ENCODE measurements at regions not wholly inside any gene's neighbourhood (a gene's known extent, or its start where the extent isn't known, plus 50 kb on each side); places are given as distances from the start of the nearest gene placed in this dataset.

DNA sequence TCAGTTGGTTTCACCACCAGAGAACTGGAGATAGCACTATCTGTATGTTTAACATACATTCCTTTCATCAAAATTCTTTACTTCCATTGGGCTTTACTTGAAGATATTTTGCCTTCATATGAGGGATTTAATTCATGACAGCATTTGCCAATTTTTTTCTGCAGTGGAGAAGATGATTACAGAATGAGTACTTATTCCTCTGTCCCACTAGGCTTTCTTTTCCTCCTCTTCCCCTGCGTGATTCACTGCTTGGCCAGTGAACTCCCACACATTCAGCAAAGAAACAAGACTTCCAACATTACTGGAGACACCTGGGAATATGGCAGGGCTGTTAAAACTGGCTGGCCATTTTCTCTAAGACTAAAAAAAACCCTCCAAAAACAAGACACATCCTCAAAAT lies 425.8 kb upstream of the KCNH7 start:
- FAIRE-seq = no peak

DNA sequence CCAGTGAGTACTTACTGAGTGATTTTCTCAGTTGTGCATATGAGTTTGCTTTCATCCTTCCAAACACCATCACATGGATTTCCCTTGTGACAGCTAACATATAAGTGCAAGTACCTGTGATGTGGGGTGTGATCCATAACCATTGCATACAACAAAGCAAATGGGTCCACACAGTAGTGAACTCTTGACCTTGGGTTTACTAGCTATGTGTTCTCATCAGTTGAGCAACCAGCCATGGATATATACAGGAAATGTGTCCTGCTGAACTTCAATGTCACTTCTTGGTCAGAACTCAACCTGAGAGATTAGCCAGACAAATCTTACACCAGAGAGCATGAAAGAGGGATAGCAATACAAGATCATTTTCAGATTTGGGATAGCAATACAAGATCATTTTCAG lies 420.9 kb upstream of the KCNH7 start:
- no peak for FAIRE-seq

DNA sequence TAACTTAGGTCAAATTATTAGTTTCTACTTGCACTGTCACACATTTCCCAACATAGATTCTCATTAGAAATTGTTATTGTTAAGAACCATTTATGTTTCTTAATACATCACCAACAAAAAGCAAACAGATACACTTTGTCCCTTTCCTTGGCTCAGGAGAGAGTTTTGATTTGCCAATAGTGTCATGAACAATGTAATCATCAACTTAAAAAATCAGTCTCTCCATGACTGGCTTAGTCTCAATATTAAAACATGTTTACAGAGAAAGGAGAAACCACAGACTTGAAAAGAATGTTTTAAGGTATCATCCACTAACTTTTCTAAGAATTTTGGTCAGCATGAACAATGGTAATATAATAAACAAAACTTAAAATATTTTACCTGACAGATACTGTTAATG lies 416.5 kb upstream of the KCNH7 start:
- FAIRE-seq = no peak

DNA sequence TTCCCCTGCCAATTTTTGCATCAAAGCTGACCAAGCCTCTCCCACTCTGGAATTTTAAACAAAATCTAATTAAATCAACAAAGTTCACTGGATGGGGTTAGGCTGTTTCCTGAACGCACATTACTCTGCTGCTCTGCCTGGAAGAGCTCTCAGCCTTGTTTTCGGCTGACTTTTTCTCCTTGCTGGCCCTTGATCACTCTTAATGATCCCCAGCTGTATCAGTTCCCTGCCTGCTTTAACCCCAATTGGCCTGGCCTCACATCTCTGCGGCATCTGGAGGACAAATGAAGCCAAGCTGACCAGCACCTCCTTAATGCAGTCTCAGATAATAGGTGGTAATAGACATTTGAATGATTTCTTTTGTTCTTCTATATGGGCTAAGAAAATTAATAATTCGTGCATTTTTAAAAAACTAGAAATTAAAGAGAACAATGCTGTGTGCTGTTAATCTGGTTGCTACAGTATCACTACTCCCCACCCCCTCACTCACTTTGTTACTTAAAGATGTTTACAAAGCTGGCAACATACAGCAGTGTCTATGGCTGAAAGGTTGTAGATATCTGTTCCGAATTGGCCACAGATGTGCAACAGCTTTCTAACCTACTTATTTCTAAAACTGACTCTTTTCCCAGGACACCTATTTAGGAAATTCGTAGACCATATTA lies 415.2 kb upstream of the KCNH7 start:
- FAIRE-seq = no peak

DNA sequence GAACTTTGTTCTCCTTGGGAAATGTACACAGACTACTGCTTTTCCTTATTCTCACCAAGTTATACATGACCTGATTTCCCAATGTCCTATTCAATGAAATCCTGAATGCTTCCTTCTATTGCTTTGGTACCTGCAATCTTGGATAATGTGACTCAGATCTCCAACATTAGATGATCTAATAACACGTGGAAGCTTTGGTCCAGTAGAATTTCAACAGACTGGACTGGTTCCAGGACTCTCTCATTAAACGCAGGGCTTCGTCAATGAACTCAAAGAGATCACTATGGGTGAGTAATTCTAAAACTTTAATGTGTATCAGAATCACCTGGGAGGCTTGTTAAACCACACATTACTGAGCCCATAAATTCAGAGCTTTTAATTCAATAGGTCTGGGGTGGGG lies 413.6 kb upstream of the KCNH7 start:
- no peak for FAIRE-seq

DNA sequence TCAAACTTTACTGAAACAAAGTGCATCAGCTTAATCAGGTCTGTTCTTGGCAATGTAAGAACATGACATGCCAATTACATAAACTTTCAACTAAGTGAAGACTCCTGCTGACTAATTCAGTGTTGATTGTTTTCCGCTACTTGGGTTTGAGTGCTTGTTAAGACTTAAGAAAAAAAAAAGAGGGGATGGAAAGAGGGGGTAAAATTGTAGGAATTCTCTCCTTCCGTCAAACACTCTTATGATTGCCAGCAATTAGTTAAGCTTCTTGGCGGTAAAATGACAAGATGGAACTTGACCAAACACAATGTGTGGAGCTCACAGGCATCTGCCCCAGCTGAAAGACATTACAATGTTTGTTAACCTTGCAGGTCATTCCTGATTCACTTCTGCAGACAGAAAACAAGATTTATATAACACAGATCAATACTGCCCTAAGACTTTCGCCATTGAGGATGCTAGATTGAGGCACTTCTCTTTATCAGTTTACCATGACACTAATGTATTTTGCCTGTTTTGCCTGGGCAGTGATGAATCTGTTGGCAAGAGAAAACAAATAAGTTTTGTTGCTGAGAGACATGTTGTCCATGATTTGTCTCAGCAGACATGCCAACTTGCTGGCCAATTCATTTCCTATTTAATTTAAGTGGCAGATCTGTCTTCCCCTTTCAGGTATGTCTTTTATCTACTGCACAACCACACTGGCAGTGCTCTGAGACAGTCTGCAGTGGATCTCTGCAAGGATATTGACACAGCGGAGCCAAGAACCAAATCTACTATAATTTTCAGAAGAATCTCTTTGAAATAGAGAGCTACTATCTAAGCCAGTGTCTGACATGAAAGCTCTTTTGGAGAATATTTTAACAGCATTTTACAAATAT lies 410.0 kb upstream of the KCNH7 start:
- FAIRE-seq = no peak

DNA sequence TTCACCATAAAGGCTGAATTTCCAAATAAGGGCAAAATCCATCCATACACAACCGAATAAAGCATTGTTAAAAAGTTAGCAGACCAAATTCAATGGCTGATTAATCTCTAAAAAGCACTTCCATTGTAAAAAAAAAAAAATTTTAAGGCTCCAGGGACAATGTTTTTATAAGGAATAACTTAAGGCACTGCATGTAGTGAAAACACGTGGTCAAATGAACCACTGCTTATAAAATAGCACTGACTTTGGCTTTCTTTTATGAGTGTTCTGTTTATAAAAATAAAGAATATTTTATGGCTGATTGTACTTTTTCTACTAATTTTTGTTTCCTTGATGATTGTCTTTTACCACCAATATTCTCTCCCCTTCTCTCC lies 409.3 kb upstream of the KCNH7 start:
- no peak for FAIRE-seq

DNA sequence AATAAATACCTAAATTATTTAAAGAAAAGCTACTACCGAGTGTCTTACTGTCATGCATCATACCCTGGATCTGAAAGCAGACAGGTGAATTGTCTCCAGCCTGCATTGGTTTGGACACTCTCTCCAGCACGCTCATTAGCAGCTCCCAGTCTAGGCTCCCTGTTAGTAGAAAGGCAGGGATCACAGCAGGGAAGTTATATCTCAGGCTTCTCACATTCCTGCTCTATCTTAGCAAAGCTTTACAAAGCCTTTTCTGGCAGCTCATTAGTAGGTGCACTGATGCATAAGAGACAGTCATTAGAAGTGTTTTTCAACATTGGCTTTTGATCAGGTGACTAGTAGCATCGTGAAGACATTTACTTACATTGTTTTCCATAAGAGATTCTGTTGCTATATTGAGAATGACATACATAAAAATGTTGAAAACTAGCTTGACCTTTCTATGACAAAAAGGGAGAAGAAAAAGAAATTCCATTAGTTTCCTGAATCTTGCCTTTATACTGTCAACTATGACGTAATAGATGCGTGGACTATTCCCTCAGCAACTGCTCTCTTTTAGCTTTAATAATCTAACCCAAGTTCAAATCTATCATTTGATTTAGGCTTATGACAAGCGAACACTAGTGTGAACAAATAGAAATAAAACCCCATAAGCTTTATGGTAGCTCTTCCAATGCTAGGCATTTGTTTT lies 408.7 kb upstream of the KCNH7 start:
- FAIRE-seq = no peak

DNA sequence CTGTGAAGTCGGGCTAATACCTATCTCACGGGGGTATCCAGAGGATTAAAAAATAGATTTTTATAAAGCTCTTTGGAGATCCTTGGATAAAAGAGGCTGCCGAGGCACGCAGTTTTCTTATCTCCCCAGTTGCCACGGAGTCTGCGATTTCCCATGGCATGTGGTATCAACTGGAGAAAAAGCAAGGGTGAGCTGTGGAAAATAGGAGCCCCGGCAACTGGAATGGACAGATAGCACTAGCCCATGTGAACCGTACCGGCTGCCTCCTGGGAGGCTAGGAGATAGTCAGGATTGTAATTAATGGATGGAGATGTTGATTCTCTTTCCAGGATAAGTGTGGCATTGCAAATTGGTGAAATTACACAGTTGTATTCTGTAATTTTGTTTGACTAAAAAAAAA lies 407.6 kb upstream of the KCNH7 start:
- FAIRE-seq = no peak

DNA sequence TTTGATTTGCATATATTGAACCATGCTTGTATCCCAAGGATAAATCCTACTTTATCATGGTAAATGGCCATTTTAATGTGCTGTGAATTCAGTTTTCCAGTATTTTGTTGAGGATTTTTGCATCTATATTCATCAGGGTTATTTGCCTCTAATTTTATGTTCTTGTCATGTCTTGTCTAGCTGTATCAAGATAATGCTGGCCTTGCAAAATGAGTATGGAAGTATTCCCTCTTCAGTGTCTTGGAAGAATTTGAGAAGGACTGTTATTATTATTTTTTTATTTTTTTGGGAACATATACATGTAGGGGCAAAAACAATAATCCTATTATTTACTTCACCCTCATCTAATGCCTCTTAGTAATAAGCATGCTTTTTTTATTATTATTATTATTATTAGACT lies 398.0 kb upstream of the KCNH7 start:
- FAIRE-seq = no peak

DNA sequence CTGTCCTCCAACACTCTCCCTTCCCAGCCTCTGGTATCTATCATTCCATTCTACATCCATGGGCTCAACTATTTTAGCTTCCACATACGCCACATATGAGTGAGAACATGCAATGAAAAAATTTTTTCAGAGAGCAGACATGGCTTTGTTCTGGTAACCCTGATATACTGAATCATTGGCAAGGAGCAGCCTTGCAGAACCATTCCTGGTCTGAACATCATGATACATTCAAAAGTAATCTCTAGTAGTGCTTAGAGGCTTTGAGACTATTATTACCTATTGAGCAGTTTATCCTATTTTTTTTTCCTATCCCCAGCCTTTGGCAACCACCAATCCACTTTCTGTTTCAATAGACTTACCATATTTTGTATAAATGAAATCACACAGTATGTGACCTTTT lies 393.1 kb upstream of the KCNH7 start:
- no peak for FAIRE-seq

DNA sequence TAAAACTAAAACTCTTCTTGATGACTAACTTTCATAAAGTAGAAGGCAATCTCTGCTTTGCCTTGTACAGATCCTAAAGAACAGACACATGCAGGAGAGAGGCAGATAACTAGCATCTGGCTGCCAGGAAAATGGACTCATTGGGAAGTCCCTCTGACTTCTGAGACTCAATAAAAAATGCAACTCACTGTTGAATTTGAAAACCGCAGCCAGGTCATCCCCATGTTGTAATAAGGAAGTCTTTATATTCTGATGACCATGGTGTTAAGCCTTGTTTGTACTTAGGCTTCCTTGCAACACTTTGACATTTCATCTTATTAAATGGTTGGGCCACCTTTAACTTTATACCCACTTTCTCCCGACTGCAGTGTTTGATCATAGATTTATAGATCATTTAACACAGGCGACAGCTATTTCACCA lies 375.1 kb upstream of the KCNH7 start:
- FAIRE-seq = no peak

DNA sequence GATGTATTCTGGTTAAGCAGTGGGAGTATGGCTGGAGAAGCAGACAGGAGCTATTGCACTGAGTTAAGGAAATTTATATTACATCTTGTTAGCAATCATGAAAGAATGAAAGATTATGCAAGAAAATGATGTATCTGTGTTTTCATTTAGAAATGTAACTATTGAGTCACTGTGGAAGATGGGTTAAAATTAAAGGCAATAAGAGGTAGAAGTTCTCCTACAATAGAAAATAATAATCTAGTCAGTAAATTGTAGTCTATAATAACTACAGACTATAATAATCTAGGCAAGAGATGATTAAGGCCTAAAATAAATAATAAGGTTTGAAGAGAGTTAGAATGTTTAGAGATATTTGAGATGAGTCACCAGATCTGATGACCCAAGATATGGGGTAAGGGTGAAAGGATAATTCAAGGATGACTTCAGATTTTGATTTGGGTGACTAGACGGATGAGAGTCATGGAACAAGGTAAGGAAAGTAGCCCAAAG lies 371.9 kb upstream of the KCNH7 start:
- FAIRE-seq = no peak

DNA sequence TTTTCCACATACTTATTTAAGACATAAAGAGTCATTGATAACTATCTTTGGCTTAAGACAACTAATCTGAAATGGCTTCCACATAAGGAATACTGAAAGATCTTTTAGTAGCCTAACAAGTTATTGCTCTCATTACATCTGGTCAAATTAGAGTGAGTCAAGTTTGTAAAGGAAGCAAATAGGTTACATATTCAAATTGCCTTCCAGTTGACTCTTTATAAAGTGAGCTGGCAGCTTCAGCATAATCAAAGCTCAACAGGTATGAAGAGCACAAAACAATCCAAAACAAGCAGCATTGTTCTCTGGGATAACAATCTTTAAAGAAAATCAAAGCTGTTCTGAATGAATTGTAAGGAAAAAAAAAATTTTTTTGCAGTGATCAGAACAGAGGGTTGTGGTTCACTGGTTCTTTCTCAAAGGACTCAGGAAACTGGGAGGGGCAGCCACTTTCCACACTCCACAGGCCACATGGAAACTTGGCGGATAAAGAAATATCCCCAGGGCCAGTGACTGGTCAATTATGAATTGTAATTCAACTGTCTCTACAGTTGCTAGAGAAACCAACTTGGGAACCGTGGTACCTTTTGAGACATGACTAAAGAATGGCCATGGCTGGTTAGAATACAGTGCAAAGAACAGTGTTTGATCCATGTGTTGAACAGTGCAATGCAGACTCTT lies 369.3 kb upstream of the KCNH7 start:
- no peak for FAIRE-seq

DNA sequence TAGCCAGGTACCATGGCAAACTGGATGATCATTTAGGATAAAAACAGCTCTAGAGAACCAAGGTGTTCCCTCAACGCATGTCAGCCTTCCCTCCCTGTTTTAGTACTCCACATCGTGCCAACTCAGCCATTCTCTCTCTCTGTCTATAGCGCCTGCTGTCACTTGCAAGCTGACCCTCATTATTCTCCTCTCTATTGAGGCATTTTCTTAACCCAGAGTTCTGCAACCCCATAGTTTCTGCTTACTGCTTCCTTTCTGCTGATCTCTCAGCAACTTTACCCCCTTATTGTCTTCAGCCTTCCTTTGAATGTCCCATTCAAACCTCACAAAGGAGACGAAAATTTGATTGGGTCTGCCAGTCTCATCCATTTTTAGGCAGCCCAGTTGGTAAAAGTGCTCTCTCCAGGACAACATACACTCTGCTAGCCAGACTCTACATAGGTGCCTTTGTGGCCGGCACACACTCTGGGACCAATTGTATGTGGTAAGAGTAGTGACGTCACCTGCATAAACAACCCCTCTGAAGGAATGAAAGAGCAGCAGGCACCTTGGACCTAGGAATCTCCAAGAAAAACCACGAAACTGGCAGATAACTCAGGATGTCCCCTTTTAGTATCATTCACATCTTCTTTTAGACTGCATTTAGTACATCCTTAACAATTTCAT lies 367.2 kb upstream of the KCNH7 start:
- no peak for FAIRE-seq

DNA sequence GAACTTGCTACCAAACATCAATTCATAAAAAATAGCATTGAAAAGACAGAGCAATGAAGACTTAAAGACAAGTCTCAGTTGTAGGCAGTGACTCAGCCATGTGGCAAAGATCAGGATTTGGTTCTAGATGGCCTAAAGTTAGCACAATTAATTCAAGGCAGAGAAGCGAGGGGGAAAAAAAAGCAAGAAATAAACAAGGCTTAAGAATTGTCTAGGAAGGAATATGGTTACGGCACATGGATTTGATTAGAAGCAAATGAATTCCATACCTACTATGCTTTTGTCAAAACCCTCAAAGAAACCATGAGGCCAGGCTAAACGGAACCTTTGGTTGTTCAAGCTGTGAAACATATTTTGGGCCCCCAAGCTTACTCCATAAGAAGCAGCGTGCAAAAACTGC lies 362.2 kb upstream of the KCNH7 start:
- FAIRE-seq = no peak

DNA sequence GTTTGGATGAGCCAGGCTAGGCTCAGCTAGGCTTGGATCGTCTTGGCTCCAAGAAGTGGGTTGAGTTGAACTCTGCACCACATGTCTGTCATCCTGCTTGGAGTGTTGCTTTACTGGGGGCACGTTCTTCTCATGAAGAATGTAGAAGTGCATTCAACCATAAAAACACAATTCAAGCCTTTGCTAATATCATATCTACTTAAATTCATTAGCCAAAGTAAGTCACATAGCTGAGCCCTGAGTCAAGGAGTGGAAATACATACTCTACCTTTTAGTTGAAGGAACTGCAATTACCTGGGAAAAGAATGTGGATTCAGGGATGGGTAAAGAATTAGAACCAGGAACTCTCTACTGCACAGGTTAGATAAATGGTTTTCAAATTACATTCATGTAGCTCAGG lies 360.4 kb upstream of the KCNH7 start:
- FAIRE-seq = no peak

DNA sequence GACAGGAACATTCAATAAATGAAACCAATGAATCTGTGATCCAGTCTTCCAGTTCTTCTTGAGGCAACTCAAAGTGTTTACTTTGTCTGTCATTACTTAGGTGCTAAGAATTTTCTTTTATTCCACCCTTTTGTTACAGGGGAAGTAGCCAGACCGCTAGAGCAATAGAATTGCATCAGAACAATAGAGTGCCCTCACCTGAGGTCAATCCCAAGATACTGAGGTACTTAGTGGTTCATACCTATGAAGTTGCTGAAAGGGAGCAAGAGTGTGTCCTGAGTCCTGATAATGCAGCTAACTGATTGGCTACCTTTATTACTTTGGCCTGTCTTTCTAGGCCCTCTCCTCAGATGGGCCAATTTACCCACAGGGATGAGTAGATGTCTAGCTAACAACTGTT lies 359.4 kb upstream of the KCNH7 start:
- FAIRE-seq = no peak

DNA sequence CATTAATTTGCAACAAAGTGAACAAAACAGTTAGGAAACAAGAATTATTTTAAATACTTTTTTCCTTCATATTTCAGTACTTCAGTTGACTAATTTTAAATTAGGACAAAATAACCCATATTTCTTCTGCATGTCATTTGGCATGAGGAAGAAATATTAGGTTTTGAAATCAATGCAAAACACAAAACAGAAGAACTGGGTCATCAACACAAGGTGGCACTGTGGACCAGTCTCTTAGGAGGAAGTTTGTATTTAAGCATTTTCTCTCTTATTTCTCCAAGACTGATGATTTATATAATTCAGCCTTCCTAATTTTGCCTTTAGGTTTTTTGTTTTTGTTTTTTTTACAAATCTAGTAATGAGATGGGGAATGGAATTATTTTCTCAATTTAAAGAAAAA lies 352.8 kb upstream of the KCNH7 start:
- no peak for FAIRE-seq

DNA sequence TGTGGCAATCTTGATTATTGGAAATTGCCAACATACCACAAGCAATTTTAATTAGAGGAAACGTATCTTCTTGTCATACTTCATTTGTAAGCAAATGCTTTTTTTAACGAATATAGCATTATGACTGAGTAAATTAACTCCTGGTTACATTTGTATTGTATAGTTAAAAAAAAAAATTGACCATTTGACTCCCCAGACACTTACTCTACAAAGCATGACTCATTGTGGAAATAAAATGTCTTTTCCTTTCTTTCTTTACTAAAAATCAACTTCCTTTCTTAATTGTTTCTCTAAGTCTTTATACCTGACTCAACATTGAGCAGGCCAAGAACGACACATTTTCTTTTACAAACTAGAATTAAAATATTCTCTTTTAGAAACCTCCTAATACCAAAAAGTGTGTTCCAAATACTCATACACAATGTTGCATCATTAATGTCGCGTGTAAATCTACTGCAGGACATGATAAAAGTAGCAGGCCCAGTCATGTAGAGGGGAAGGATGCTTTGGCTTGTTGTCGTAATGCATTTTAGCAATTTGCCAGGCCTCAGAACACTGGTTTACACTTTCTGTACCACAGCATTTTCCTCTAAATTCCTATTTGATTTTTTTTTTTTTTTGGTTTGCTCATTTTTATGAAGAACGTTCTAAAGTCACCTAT lies 349.6 kb upstream of the KCNH7 start:
- FAIRE-seq = no peak

DNA sequence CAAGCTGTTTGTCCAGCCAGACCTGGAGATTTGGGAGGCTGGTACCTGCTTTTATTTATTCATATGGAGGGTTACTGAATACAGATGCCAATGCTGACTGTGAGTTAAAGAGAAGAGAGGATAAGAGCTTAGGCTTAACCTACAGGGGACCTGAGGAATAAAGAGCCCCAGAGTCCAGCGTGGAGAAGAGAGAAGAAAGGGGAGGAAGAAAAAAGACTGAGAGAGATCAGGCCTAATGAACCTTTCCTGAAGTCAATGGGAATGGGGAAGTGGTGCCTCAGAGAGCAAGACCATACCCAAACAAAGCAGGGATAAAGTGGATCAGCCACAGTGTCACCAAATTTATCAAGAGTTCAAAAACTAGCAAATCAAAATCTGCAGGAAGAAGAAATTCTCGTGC lies 348.6 kb upstream of the KCNH7 start:
- no peak for FAIRE-seq

DNA sequence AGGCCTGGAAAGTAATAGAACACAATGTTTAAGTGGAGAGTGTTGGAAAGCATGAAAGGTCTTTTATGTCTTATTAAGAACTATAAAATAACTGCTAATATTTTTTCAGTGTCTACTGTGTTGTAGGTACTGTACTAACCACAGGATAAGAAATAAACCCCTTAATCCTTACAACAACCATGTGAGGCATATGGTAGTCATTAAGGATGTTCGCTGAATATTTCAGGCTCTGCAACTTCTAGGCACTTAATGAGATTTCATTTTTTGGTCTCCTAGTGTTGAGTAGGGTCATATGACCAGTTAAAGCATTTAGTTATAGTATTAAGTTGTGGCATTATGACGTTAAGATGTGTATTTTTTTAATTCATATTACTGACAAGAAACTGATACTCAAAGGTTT lies 346.6 kb upstream of the KCNH7 start:
- FAIRE-seq = no peak
